MM.1S (cell line): ENCODE measurements at regions not wholly inside any gene's neighbourhood (a gene's known extent, or its start where the extent isn't known, plus 50 kb on each side); places are given as distances from the start of the nearest gene placed in this dataset.

Source experiments
- EZH2 ChIP-seq: fragments of 300-600 bp; sonication (generic); optimal IDR thresholded peaks from 2 replicates; pipeline ENCODE3; 2017; ENCODE audit warnings: low read depth, mild to moderate bottlenecking, antibody characterized with exemption, low read length, mixed read lengths
- TF ChIP-seq, protein P1 (sequence below): fragments of 300-600 bp; sonication (generic); IDR thresholded peaks from 2 replicates; pipeline ENCODE4 v1.5.1; 2016; ENCODE audit warnings: antibody characterized with exemption, low read length, mixed read lengths

DNA sequence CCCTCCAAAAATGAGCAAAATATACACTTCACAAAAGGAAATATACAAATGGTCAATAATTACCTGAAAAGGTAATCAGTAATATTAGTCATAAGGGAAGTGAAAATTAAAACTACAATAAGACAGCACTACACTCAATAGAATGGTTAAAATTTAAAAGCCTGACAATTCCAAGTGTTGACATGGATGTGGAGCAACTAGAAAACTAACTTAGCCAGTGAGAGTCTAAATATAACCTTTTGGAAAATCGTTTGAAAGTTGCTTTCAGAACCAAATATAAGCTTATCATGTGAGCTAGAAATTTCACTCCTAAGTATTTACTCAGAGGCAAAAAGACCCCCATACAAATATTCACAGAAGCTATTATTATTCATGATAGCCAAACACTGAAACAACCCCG lies 105.1 kb upstream of the MVB12B start:
- TF ChIP-seq, protein P1, sequence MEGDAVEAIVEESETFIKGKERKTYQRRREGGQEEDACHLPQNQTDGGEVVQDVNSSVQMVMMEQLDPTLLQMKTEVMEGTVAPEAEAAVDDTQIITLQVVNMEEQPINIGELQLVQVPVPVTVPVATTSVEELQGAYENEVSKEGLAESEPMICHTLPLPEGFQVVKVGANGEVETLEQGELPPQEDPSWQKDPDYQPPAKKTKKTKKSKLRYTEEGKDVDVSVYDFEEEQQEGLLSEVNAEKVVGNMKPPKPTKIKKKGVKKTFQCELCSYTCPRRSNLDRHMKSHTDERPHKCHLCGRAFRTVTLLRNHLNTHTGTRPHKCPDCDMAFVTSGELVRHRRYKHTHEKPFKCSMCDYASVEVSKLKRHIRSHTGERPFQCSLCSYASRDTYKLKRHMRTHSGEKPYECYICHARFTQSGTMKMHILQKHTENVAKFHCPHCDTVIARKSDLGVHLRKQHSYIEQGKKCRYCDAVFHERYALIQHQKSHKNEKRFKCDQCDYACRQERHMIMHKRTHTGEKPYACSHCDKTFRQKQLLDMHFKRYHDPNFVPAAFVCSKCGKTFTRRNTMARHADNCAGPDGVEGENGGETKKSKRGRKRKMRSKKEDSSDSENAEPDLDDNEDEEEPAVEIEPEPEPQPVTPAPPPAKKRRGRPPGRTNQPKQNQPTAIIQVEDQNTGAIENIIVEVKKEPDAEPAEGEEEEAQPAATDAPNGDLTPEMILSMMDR, result no peak
- no peak for TF ChIP-seq EZH2
